ENCODE measurements at regions not wholly inside any gene's neighbourhood (a gene's known extent, or its start where the extent isn't known, plus 50 kb on each side); places are given as distances from the start of the nearest gene placed in this dataset.

GRCh38 chr1:222370913-222371675 is 176.8 kb downstream of the HHIPL2 start:
- Histone ChIP-seq H3K4me3 (no peak overlapping the region), H3K27me3 (replicated peaks) (no peaks in the 10 kb centered on the region), H3K4me1 (replicated peaks) (peaks cover 51% of the 10 kb centered on the region), H3K27ac (peak overlapping the region; percentile 98), H3K9me3 (replicated peaks) (no peaks in the 10 kb centered on the region), H3K36me3 (no peaks in the 10 kb centered on the region)
- DNase-seq (ENCODE audit: low read depth in 1 of 2, low spot score in 2 of 2) = peak; percentile 79 to 93

- H3K4me1 ChIP-seq (replicated peaks) = peaks cover 43% of the 10 kb centered on the region
- no peaks in the 10 kb centered on the region for H3K9me3 ChIP-seq (replicated peaks)
- peak overlapping the region; percentile 98 for H3K27ac ChIP-seq
- H3K4me3 ChIP-seq = no peak overlapping the region
- no peaks in the 10 kb centered on the region for H3K36me3 ChIP-seq
- peak; percentile 72 to 78 for DNase-seq (ENCODE audit: low read depth in 1 of 2, low spot score in 2 of 2)
- H3K27me3 ChIP-seq (replicated peaks) = no peaks in the 10 kb centered on the region
Observed at GRCh38 chr1:222370081-222370912, 177.6 kb downstream of the HHIPL2 start.

GRCh38 chr1:222369148-222369547 is 178.8 kb downstream of the HHIPL2 start:
- Histone ChIP-seq H3K27me3 (replicated peaks) (no peaks in the 10 kb centered on the region), H3K9me3 (replicated peaks) (no peaks in the 10 kb centered on the region), H3K4me3 (no peak overlapping the region), H3K27ac (no peak overlapping the region), H3K4me1 (replicated peaks) (peaks cover 37% of the 10 kb centered on the region), H3K36me3 (no peaks in the 10 kb centered on the region)
- DNase-seq (ENCODE audit: low read depth in 1 of 2, low spot score in 2 of 2) = no peak

GRCh38 chr1:222358100-222358499 is 189.8 kb downstream of the HHIPL2 start:
- Histone ChIP-seq H3K9me3 (replicated peaks) (no peaks in the 10 kb centered on the region), H3K27ac (no peak overlapping the region), H3K27me3 (replicated peaks) (no peaks in the 10 kb centered on the region), H3K4me1 (replicated peaks) (no peaks in the 10 kb centered on the region), H3K4me3 (no peak overlapping the region), H3K36me3 (no peaks in the 10 kb centered on the region)
- no peak for DNase-seq (ENCODE audit: low read depth in 1 of 2, low spot score in 2 of 2)

GRCh38 chr1:222357252-222357651 is 190.7 kb downstream of the HHIPL2 start:
- Histone ChIP-seq H3K4me1 (replicated peaks) (no peaks in the 10 kb centered on the region), H3K36me3 (no peaks in the 10 kb centered on the region)

GRCh38 chr1:222347627-222348026 is 200.3 kb downstream of the HHIPL2 start:
- Histone ChIP-seq H3K27me3 (replicated peaks) (no peaks in the 10 kb centered on the region), H3K4me1 (replicated peaks) (no peaks in the 10 kb centered on the region), H3K4me3 (no peak overlapping the region), H3K9me3 (replicated peaks) (no peaks in the 10 kb centered on the region), H3K27ac (no peak overlapping the region), H3K36me3 (no peaks in the 10 kb centered on the region)
- no peak for DNase-seq (ENCODE audit: low read depth in 1 of 2, low spot score in 2 of 2)

More at GRCh38 chr1:222357252-222357651, 190.7 kb downstream of the HHIPL2 start:
- DNase-seq (ENCODE audit: low read depth in 1 of 2, low spot score in 2 of 2) = no peak
- Histone ChIP-seq H3K4me3 (no peak overlapping the region), H3K27me3 (replicated peaks) (no peaks in the 10 kb centered on the region), H3K27ac (no peak overlapping the region), H3K9me3 (replicated peaks) (no peaks in the 10 kb centered on the region)

GRCh38 chr1:222346955-222347354 is 200.9 kb downstream of the HHIPL2 start:
- no peak overlapping the region for H3K4me3 ChIP-seq
- no peak for DNase-seq (ENCODE audit: low read depth in 1 of 2, low spot score in 2 of 2)
- H3K27me3 ChIP-seq (replicated peaks) = no peaks in the 10 kb centered on the region
- H3K36me3 ChIP-seq = no peaks in the 10 kb centered on the region
- H3K9me3 ChIP-seq (replicated peaks) = no peaks in the 10 kb centered on the region
- no peaks in the 10 kb centered on the region for H3K4me1 ChIP-seq (replicated peaks)
- H3K27ac ChIP-seq = no peak overlapping the region

- Histone ChIP-seq H3K4me1 (replicated peaks) (peaks cover 6% of the 10 kb centered on the region), H3K9me3 (replicated peaks) (no peaks in the 10 kb centered on the region), H3K4me3 (no peak overlapping the region), H3K27ac (no peak overlapping the region), H3K36me3 (no peaks in the 10 kb centered on the region), H3K27me3 (replicated peaks) (no peaks in the 10 kb centered on the region)
- DNase-seq (ENCODE audit: low read depth in 1 of 2, low spot score in 2 of 2) = no peak
Observed at GRCh38 chr1:222339376-222339947, 208.4 kb downstream of the HHIPL2 start.

- Histone ChIP-seq H3K4me1 (replicated peaks) (peaks cover 24% of the 10 kb centered on the region), H3K27me3 (replicated peaks) (no peaks in the 10 kb centered on the region), H3K27ac (no peak overlapping the region), H3K4me3 (no peak overlapping the region), H3K36me3 (no peaks in the 10 kb centered on the region), H3K9me3 (replicated peaks) (no peaks in the 10 kb centered on the region)
- no peak for DNase-seq (ENCODE audit: low read depth in 1 of 2, low spot score in 2 of 2)
Observed at GRCh38 chr1:222335586-222335985, 212.3 kb downstream of the HHIPL2 start.

GRCh38 chr1:222334026-222334680 is 213.8 kb downstream of the HHIPL2 start:
- H3K27me3 ChIP-seq (replicated peaks) = no peaks in the 10 kb centered on the region
- H3K27ac ChIP-seq = peak overlapping the region; percentile 54
- H3K4me3 ChIP-seq = no peak overlapping the region
- peaks cover 24% of the 10 kb centered on the region for H3K4me1 ChIP-seq (replicated peaks)
- H3K36me3 ChIP-seq = no peaks in the 10 kb centered on the region
- peak in 1 of 2 experiments; percentile 56 for DNase-seq (ENCODE audit: low read depth in 1 of 2, low spot score in 2 of 2)
- H3K9me3 ChIP-seq (replicated peaks) = no peaks in the 10 kb centered on the region

GRCh38 chr1:222331765-222332164 is 216.1 kb downstream of the HHIPL2 start:
- Histone ChIP-seq H3K27ac (no peak overlapping the region), H3K9me3 (replicated peaks) (no peaks in the 10 kb centered on the region)
- no peak for DNase-seq (ENCODE audit: low read depth in 1 of 2, low spot score in 2 of 2)

GRCh38 chr1:222331340-222331739 is 216.6 kb downstream of the HHIPL2 start:
- peaks cover 24% of the 10 kb centered on the region for H3K4me1 ChIP-seq (replicated peaks)
- DNase-seq (ENCODE audit: low read depth in 1 of 2, low spot score in 2 of 2) = peak in 1 of 2 experiments; percentile 9
- H3K36me3 ChIP-seq = no peaks in the 10 kb centered on the region
- no peaks in the 10 kb centered on the region for H3K27me3 ChIP-seq (replicated peaks)
- no peaks in the 10 kb centered on the region for H3K9me3 ChIP-seq (replicated peaks)
- H3K4me3 ChIP-seq = no peak overlapping the region
- no peak overlapping the region for H3K27ac ChIP-seq

More at GRCh38 chr1:222331765-222332164, 216.1 kb downstream of the HHIPL2 start:
- H3K27me3 ChIP-seq (replicated peaks) = no peaks in the 10 kb centered on the region
- H3K4me1 ChIP-seq (replicated peaks) = peaks cover 24% of the 10 kb centered on the region
- no peak overlapping the region for H3K4me3 ChIP-seq
- H3K36me3 ChIP-seq = no peaks in the 10 kb centered on the region

GRCh38 chr1:222329493-222330045 is 218.3 kb downstream of the HHIPL2 start:
- no peaks in the 10 kb centered on the region for H3K27me3 ChIP-seq (replicated peaks)
- H3K36me3 ChIP-seq = no peaks in the 10 kb centered on the region
- H3K4me3 ChIP-seq = no peak overlapping the region
- DNase-seq (ENCODE audit: low read depth in 1 of 2, low spot score in 2 of 2) = no peak
- peaks cover 19% of the 10 kb centered on the region for H3K4me1 ChIP-seq (replicated peaks)
- no peak overlapping the region for H3K27ac ChIP-seq
- no peaks in the 10 kb centered on the region for H3K9me3 ChIP-seq (replicated peaks)
